ENCODE measurements at regions not wholly inside any gene's neighbourhood (a gene's known extent, or its start where the extent isn't known, plus 50 kb on each side); places are given as distances from the start of the nearest gene placed in this dataset.

DNA sequence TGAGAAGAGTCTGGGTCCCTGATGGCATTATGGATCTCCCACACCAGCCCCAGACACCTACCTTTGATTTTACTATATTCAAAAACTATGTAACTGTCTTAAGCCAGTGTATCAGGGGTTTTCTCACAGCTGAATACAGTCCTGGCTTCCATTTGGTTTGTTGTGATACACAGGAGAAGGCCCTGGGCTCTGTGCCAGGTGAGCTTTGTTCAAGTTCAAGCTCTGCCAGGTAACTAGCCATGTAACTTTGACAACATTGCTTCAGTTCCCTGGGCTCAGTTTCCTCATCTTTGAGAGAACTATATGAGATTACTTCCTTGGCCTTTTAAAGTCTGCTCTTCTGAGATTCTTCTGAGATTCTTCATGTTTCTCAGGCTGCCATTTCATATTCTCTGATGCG is 327.5 kb upstream of the TENM4 start:
- intact Hi-C loops (cut with micrococcal nuclease), result no loop called here
- Histone ChIP-seq H3K9me3 (replicated peaks; ENCODE audit: control insufficient read depth, insufficient read depth, low read length) (peaks cover 5% of the 10 kb centered on the region), H3K4me1 (ENCODE audit: control insufficient read depth, extremely low read depth, insufficient read depth, low read length) (no peaks in the 10 kb centered on the region), H3K4me2 (ENCODE audit: insufficient read depth, low read length) (no peak overlapping the region), H4K20me1 (replicated peaks; ENCODE audit: control insufficient read depth, extremely low read depth, insufficient read depth, low read length) (no peaks in the 10 kb centered on the region), H3K4me3 (replicated peaks in 1 of 3; ENCODE audit: insufficient read depth in 1 of 3, low read depth in 1 of 3, low read length in 3 of 3) (no peak overlapping the region), H3K79me2 (ENCODE audit: control insufficient read depth, insufficient read depth, low read length) (no peaks in the 10 kb centered on the region), H3K9ac (replicated peaks; ENCODE audit: extremely low read depth, insufficient read depth, low read length) (no peak overlapping the region), H3K9me1 (replicated peaks; ENCODE audit: control insufficient read depth, extremely low read depth, insufficient read depth, low read length) (no peaks in the 10 kb centered on the region), H2AFZ (ENCODE audit: low read depth, low read length) (no peak overlapping the region), H3K27me3 (ENCODE audit: control insufficient read depth in 2 of 2, insufficient read depth in 2 of 2, low read length in 2 of 2) (no peaks in the 10 kb centered on the region), H3K36me3 (ENCODE audit: control insufficient read depth in 2 of 2, extremely low read depth in 1 of 2, insufficient read depth in 2 of 2, low read length in 2 of 2) (no peaks in the 10 kb centered on the region), H3K27ac (ENCODE audit: insufficient read depth, low read depth, low read length) (no peak overlapping the region)
- no TSS peak for BruUV-seq (replicated peaks)
- dilution Hi-C loops (cut with MboI; ENCODE audit: extremely low pct_ligation_motif_present, low sequenced_read_pairs), result no loop called here
- DNase-seq (ENCODE audit: low read depth, low spot score), result no peak
- FAIRE-seq, result no peak
- CTCF ChIA-PET, result no interaction called here
- TF ChIP-seq JUN (IDR thresholded peaks at IDR 0.05; ENCODE audit: borderline replicate concordance, insufficient read depth, insufficient read length, low read depth) (no peak), EZH2 (IDR thresholded peaks at IDR 0.05; ENCODE audit: borderline replicate concordance, low read depth, low read length, severe bottlenecking) (no peak), FOS (IDR thresholded peaks at IDR 0.05; ENCODE audit: borderline replicate concordance, insufficient read depth, low read length) (no peak), POLR2AphosphoS5 (IDR thresholded peaks at IDR 0.05; ENCODE audit: insufficient read depth, low read depth, low read length) (no peak), GATA2 (IDR thresholded peaks at IDR 0.05; ENCODE audit: insufficient read depth, insufficient read length, low read depth, low read length) (no peak), POLR2A (IDR thresholded peaks at IDR 0.05; ENCODE audit: low read depth, low read length) (no peak), MYC (IDR thresholded peaks at IDR 0.05; ENCODE audit: low read depth, low read length) (no peak)
- TF ChIP-seq, protein P1, sequence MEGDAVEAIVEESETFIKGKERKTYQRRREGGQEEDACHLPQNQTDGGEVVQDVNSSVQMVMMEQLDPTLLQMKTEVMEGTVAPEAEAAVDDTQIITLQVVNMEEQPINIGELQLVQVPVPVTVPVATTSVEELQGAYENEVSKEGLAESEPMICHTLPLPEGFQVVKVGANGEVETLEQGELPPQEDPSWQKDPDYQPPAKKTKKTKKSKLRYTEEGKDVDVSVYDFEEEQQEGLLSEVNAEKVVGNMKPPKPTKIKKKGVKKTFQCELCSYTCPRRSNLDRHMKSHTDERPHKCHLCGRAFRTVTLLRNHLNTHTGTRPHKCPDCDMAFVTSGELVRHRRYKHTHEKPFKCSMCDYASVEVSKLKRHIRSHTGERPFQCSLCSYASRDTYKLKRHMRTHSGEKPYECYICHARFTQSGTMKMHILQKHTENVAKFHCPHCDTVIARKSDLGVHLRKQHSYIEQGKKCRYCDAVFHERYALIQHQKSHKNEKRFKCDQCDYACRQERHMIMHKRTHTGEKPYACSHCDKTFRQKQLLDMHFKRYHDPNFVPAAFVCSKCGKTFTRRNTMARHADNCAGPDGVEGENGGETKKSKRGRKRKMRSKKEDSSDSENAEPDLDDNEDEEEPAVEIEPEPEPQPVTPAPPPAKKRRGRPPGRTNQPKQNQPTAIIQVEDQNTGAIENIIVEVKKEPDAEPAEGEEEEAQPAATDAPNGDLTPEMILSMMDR (IDR thresholded peaks at IDR 0.05; ENCODE audit: extremely low read depth in 1 of 2, insufficient read depth in 1 of 2, low read depth in 1 of 2, low read length in 2 of 2), result no peak
- TF ChIP-seq, protein P2, sequence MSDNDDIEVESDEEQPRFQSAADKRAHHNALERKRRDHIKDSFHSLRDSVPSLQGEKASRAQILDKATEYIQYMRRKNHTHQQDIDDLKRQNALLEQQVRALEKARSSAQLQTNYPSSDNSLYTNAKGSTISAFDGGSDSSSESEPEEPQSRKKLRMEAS (IDR thresholded peaks at IDR 0.05; ENCODE audit: insufficient read depth, insufficient read length), result no peak
- POLR2A ChIA-PET, result no interaction called here
